GM12892 (cell line): ENCODE measurements at regions not wholly inside any gene's neighbourhood (a gene's known extent, or its start where the extent isn't known, plus 50 kb on each side); places are given as distances from the start of the nearest gene placed in this dataset.

Source experiments
- POLR2A ChIP-seq: IDR thresholded peaks from 2 replicates; pipeline ENCODE4 v1.6.1; 2011; ENCODE audit warnings: low read depth, low read length, control low read depth
- POLR2AphosphoS5 ChIP-seq: IDR thresholded peaks from 2 replicates; pipeline ENCODE4 v1.6.1; 2011; ENCODE audit warnings: low read depth, low read length, control low read depth
- TAF1 ChIP-seq: IDR thresholded peaks from 2 replicates; pipeline ENCODE4 v1.6.1; 2011; ENCODE audit warnings: low read depth, mild to moderate bottlenecking, control low read depth, low read length, borderline replicate concordance

DNA sequence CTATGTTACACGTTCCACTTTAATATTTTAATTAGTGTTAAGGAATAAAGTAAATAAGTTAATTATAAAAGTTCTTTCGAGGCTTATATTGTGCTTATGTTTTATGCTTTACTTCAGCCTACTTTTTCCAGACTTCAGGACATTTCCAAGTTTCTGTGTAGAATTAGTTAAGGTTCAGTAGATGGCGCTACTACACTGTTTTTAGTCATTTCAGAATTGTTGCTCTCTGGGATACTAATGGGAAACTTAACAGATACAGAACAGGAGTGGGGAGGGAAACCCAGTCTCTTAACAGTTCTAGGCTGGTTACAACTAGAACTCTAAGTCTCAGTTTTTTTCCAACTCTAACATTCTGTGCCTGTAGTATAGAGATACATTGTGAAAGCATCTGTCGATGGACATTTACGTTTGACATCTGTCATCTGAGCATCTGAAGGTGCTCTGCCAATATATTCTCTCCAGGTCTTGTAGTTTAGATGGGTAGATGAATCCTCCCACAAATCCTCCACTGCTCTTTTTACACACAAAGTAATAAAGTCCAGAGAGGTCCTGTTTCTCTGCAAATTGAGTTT lies 56.8 kb upstream of the FAM171A1 start:
- TF ChIP-seq TAF1 (no peak), POLR2A (no peak), POLR2AphosphoS5 (no peak)
